ENCODE measurements at regions not wholly inside any gene's neighbourhood (a gene's known extent, or its start where the extent isn't known, plus 50 kb on each side); places are given as distances from the start of the nearest gene placed in this dataset.

GRCh38 chr18:75898651-75899050, 471.1 kb upstream of the SMIM21 start:
- Histone ChIP-seq H3K9me3 (replicated peaks; ENCODE audit: control insufficient read depth, low read depth, low read length) (no peaks in the 10 kb centered on the region), H3K36me3 (ENCODE audit: control insufficient read depth, insufficient read depth, low read length) (no peaks in the 10 kb centered on the region), H3K4me1 (ENCODE audit: control insufficient read depth, insufficient read depth, low read length) (peaks cover 5% of the 10 kb centered on the region), H3K27ac (ENCODE audit: low read length) (peak overlapping the region; percentile 4), H3K27me3 (ENCODE audit: control insufficient read depth, insufficient read depth, low read length) (no peaks in the 10 kb centered on the region), H3K4me3 (ENCODE audit: low read length) (no peak overlapping the region)
- 40% methylated on average over 1 of the region's 4 CpGs for whole genome bisulfite sequencing (ENCODE audit: insufficient coverage)
- peak; percentile 78 for DNase-seq

DNA sequence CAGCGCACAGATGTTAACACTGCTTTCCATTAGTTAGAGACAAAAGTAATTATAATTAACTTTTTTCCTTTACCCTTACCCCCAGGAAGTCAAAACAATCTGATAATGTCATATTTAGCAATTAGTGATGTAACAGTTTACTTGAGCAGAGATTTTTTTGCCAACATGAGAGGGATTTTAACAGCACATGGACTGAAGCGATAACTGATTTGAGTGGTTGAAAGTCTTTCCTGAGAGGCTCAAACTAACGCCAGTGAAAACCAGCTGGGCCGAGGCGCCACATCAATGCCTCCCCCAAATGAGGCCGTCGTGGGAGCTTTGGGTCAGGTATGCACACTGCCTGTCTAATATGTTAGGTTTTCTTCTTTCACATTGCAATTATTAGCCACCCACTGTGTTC, 469.9 kb upstream of the SMIM21 start:
- no CpG with 5 or more reads among the region's 7 CpGs for WGBS (ENCODE audit: insufficient coverage)
- no peaks in the 10 kb centered on the region for H3K9me3 ChIP-seq (replicated peaks; ENCODE audit: control insufficient read depth, low read depth, low read length)
- DNase-seq = no peak
- no peak overlapping the region for H3K4me3 ChIP-seq (ENCODE audit: low read length)
- H3K27ac ChIP-seq (ENCODE audit: low read length) = no peak overlapping the region
- H3K27me3 ChIP-seq (ENCODE audit: control insufficient read depth, insufficient read depth, low read length) = no peaks in the 10 kb centered on the region
- H3K36me3 ChIP-seq (ENCODE audit: control insufficient read depth, insufficient read depth, low read length) = no peaks in the 10 kb centered on the region
- peaks cover 5% of the 10 kb centered on the region for H3K4me1 ChIP-seq (ENCODE audit: control insufficient read depth, insufficient read depth, low read length)

GRCh38 chr18:75896865-75897264, 469.4 kb upstream of the SMIM21 start:
- WGBS (ENCODE audit: insufficient coverage) = 0% methylated on average over 2 of the region's 5 CpGs
- Histone ChIP-seq H3K4me3 (ENCODE audit: low read length) (no peak overlapping the region), H3K4me1 (ENCODE audit: control insufficient read depth, insufficient read depth, low read length) (peaks cover 5% of the 10 kb centered on the region), H3K27me3 (ENCODE audit: control insufficient read depth, insufficient read depth, low read length) (no peaks in the 10 kb centered on the region), H3K9me3 (replicated peaks; ENCODE audit: control insufficient read depth, low read depth, low read length) (no peaks in the 10 kb centered on the region), H3K27ac (ENCODE audit: low read length) (no peak overlapping the region), H3K36me3 (ENCODE audit: control insufficient read depth, insufficient read depth, low read length) (no peaks in the 10 kb centered on the region)
- peak; percentile 42 for DNase-seq

GRCh38 chr18:75895135-75895534, 467.6 kb upstream of the SMIM21 start:
- Histone ChIP-seq H3K27ac (ENCODE audit: low read length) (no peak overlapping the region), H3K4me3 (ENCODE audit: low read length) (no peak overlapping the region), H3K4me1 (ENCODE audit: control insufficient read depth, insufficient read depth, low read length) (peaks cover 5% of the 10 kb centered on the region), H3K9me3 (replicated peaks; ENCODE audit: control insufficient read depth, low read depth, low read length) (no peaks in the 10 kb centered on the region), H3K27me3 (ENCODE audit: control insufficient read depth, insufficient read depth, low read length) (no peaks in the 10 kb centered on the region), H3K36me3 (ENCODE audit: control insufficient read depth, insufficient read depth, low read length) (no peaks in the 10 kb centered on the region)
- WGBS (ENCODE audit: insufficient coverage) = no CpG with 5 or more reads among the region's 4 CpGs
- DNase-seq = no peak

GRCh38 chr18:75884728-75885127, 457.2 kb upstream of the SMIM21 start:
- H3K4me1 ChIP-seq (ENCODE audit: control insufficient read depth, insufficient read depth, low read length) = no peaks in the 10 kb centered on the region
- H3K9me3 ChIP-seq (replicated peaks; ENCODE audit: control insufficient read depth, low read depth, low read length) = peaks cover 6% of the 10 kb centered on the region
- no peak overlapping the region for H3K27ac ChIP-seq (ENCODE audit: low read length)
- H3K4me3 ChIP-seq (ENCODE audit: low read length) = no peak overlapping the region
- WGBS (ENCODE audit: insufficient coverage) = no CpG with 5 or more reads among the region's 4 CpGs
- no peaks in the 10 kb centered on the region for H3K36me3 ChIP-seq (ENCODE audit: control insufficient read depth, insufficient read depth, low read length)
- no peak for DNase-seq
- H3K27me3 ChIP-seq (ENCODE audit: control insufficient read depth, insufficient read depth, low read length) = no peaks in the 10 kb centered on the region

GRCh38 chr18:75880925-75881504, 453.5 kb upstream of the SMIM21 start:
- WGBS (ENCODE audit: insufficient coverage) = no CpG with 5 or more reads among the region's 6 CpGs
- DNase-seq = peak; percentile 48

DNA sequence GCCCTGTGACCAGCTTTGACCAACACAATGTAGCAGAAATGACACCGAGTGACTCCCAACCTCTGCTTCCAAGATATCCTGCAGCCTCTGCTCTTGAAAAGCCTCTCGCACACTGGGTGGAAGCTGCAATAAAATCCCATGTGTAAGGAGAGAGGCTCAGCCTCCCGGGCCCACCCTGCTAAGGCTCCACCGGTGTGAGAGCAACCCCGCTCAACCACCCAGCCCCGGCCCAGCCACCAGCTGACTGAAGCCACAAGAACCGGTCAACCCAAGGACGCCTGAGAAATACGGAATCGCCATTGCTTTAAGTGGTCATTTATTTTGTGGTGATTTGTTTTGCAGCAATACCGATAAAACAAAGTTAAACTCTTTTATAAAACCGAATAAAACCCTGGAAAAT, 452.8 kb upstream of the SMIM21 start:
- H3K36me3 ChIP-seq (ENCODE audit: control insufficient read depth, insufficient read depth, low read length) = no peaks in the 10 kb centered on the region
- H3K27me3 ChIP-seq (ENCODE audit: control insufficient read depth, insufficient read depth, low read length) = no peaks in the 10 kb centered on the region
- H3K9me3 ChIP-seq (replicated peaks; ENCODE audit: control insufficient read depth, low read depth, low read length) = peaks cover 8% of the 10 kb centered on the region
- H3K4me1 ChIP-seq (ENCODE audit: control insufficient read depth, insufficient read depth, low read length) = no peaks in the 10 kb centered on the region
- H3K4me3 ChIP-seq (ENCODE audit: low read length) = no peak overlapping the region
- DNase-seq = no peak
- no CpG with 5 or more reads among the region's 12 CpGs for WGBS (ENCODE audit: insufficient coverage)
- H3K27ac ChIP-seq (ENCODE audit: low read length) = no peak overlapping the region

More at GRCh38 chr18:75880925-75881504, 453.5 kb upstream of the SMIM21 start:
- H3K9me3 ChIP-seq (replicated peaks; ENCODE audit: control insufficient read depth, low read depth, low read length) = peaks cover 8% of the 10 kb centered on the region
- H3K36me3 ChIP-seq (ENCODE audit: control insufficient read depth, insufficient read depth, low read length) = no peaks in the 10 kb centered on the region
- no peak overlapping the region for H3K4me3 ChIP-seq (ENCODE audit: low read length)
- H3K4me1 ChIP-seq (ENCODE audit: control insufficient read depth, insufficient read depth, low read length) = no peaks in the 10 kb centered on the region
- H3K27ac ChIP-seq (ENCODE audit: low read length) = no peak overlapping the region
- no peaks in the 10 kb centered on the region for H3K27me3 ChIP-seq (ENCODE audit: control insufficient read depth, insufficient read depth, low read length)

DNA sequence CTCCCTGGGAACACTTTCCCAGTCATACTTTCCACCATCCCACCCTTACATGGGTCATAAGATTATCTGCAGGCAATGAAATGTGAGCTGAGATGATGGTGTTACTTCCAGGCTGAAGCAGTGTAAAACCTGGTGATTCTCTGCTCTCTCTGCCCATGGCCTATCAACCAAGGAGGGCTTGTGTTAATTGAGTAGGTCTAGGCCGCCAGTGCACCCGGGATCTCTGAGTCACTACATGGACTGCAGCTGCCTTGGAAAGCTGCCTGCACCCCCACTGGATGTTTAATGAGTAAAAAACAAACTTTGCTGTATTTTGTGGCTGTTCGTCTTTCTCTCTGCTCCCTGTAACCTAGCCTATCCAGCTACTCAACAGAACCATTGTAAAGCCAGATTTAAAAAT, 451.7 kb upstream of the SMIM21 start:
- peaks cover 8% of the 10 kb centered on the region for H3K9me3 ChIP-seq (replicated peaks; ENCODE audit: control insufficient read depth, low read depth, low read length)
- H3K36me3 ChIP-seq (ENCODE audit: control insufficient read depth, insufficient read depth, low read length) = no peaks in the 10 kb centered on the region
- peaks cover 2% of the 10 kb centered on the region for H3K4me1 ChIP-seq (ENCODE audit: control insufficient read depth, insufficient read depth, low read length)
- DNase-seq = no peak
- no peaks in the 10 kb centered on the region for H3K27me3 ChIP-seq (ENCODE audit: control insufficient read depth, insufficient read depth, low read length)
- no CpG with 5 or more reads among the region's 3 CpGs for WGBS (ENCODE audit: insufficient coverage)
- H3K27ac ChIP-seq (ENCODE audit: low read length) = no peak overlapping the region
- no peak overlapping the region for H3K4me3 ChIP-seq (ENCODE audit: low read length)

DNA sequence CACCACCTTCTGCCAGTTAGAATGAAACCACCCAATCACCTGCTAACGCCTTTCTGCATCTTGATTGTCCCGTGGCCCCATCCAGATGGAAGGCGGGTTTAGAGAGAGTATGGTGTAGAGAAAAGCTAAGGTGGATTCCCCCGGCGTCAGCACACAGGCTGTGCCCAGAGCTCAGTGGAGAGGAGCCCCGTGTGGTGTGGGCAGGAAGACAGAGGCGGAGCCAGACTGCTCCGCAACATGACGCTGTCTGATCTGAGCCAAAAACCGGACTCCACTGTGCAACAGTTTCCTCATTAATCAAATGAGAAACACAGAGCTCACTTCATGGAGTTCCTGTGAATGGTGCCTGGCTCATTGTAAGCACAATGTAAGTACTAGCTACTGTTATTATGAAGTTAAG, 448.1 kb upstream of the SMIM21 start:
- H3K27me3 ChIP-seq (ENCODE audit: control insufficient read depth, insufficient read depth, low read length) = no peaks in the 10 kb centered on the region
- H3K4me1 ChIP-seq (ENCODE audit: control insufficient read depth, insufficient read depth, low read length) = peaks cover 2% of the 10 kb centered on the region
- peaks cover 6% of the 10 kb centered on the region for H3K9me3 ChIP-seq (replicated peaks; ENCODE audit: control insufficient read depth, low read depth, low read length)
- DNase-seq = no peak
- H3K36me3 ChIP-seq (ENCODE audit: control insufficient read depth, insufficient read depth, low read length) = no peaks in the 10 kb centered on the region
- H3K27ac ChIP-seq (ENCODE audit: low read length) = no peak overlapping the region
- 100% methylated on average over 3 of the region's 10 CpGs for WGBS (ENCODE audit: insufficient coverage)
- no peak overlapping the region for H3K4me3 ChIP-seq (ENCODE audit: low read length)

DNA sequence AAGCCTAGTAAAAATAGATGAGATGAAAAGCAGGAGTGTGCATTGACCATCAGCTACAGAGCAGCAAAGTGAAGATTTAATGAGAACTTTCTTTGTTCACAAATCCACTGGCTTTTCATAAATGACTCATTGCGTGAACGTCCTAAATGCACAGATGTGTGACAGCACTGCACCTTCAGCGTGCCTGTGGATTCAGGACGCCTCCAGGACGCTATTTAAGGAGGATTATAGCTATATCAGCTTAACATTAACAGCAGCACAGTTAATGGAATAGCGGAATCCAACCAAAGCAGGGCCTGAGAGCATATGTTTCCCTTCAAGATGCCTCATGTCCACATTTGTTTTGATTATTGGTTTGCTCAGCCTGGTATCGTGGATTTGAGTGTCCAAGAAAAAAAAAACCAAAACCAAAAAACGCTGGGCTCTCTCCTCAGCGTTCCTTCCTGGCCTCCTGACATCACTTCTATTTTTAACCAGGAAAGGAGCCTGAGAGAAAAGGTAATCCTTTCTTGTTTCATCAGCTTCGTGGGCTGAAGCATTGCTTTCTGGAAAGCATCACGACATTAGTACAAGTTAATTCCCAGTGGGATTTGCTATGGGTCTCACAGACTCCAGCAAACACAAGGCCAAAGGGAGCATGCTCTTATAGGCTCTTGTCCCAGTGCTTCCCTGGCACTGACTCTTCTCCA, 447.0 kb upstream of the SMIM21 start:
- Histone ChIP-seq H3K36me3 (ENCODE audit: control insufficient read depth, insufficient read depth, low read length) (no peaks in the 10 kb centered on the region), H3K9me3 (replicated peaks; ENCODE audit: control insufficient read depth, low read depth, low read length) (peaks cover 6% of the 10 kb centered on the region), H3K27me3 (ENCODE audit: control insufficient read depth, insufficient read depth, low read length) (no peaks in the 10 kb centered on the region), H3K4me3 (ENCODE audit: low read length) (no peak overlapping the region), H3K4me1 (ENCODE audit: control insufficient read depth, insufficient read depth, low read length) (peaks cover 4% of the 10 kb centered on the region), H3K27ac (ENCODE audit: low read length) (no peak overlapping the region)
- 28% methylated on average over 2 of the region's 11 CpGs for WGBS (ENCODE audit: insufficient coverage)
- peak; percentile 16 for DNase-seq
